Stomach (tissue), 8 donors: ENCODE measurements at regions not wholly inside any gene's neighbourhood (a gene's known extent, or its start where the extent isn't known, plus 50 kb on each side); places are given as distances from the start of the nearest gene placed in this dataset.

Experiments used
- DNase-seq, 2 donors: peaks; one replicate each; pipeline versions ENCODE4 v3.0.0 to v3.0.0-alpha.2; 2013 to 2019
- H3K27ac ChIP-seq, 5 donors: fragments of 200-600 bp in 4 of 5; sonication (generic) in 4 of 5; one replicate each; pipeline ENCODE4 v1.5.1; 2013 to 2019; ENCODE audit warnings: mild to moderate bottlenecking in 1 of 5, moderate library complexity in 1 of 5
- H3K27me3 ChIP-seq, 3 donors: fragments of 200-600 bp; sonication (generic); one replicate each; pipeline ENCODE4 v1.5.1; 2017 to 2019; ENCODE audit warnings: mixed run types in 1 of 3
- H3K36me3 ChIP-seq, 4 donors: fragments of 200-600 bp; sonication (generic); 1 replicate in 3 of 4; 2 replicates in 1 of 4; pipeline ENCODE4 v1.5.1; 2016 to 2019
- H3K4me1 ChIP-seq, 4 donors: fragments of 200-600 bp; sonication (generic); one replicate each; pipeline ENCODE4 v1.5.1; 2016 to 2019
- H3K4me3 ChIP-seq, 4 donors: fragments of 200-600 bp; sonication (generic) in 3 of 4; one replicate each; pipeline ENCODE4 v1.5.1; 2016 to 2019; ENCODE audit warnings: mild to moderate bottlenecking in 1 of 4
- H3K9me3 ChIP-seq, 4 donors: fragments of 200-600 bp; sonication (generic); one replicate each; pipeline ENCODE4 v1.5.1; 2016 to 2019
- EP300 ChIP-seq: sonication (generic); formaldehyde crosslinking; IDR thresholded peaks from one replicate; pipeline ENCODE4 v1.6.1; 2017; ENCODE audit warnings: antibody characterized with exemption
- POLR2A ChIP-seq, 4 donors: fragments of 450-650 bp; IDR thresholded peaks; one replicate each; pipeline ENCODE4 v1.6.1; 2016; ENCODE audit warnings: antibody characterized with exemption in 4 of 4, control low read depth in 2 of 4, mild to moderate bottlenecking in 1 of 4, moderate library complexity in 1 of 4
- POLR2AphosphoS5 ChIP-seq, 3 donors: sonication (generic); formaldehyde crosslinking; IDR thresholded peaks; one replicate each; pipeline ENCODE4 v1.6.1; 2016; ENCODE audit warnings: antibody characterized with exemption in 3 of 3
- whole genome bisulfite sequencing, 5 donors: extraction: QIAGEN DNeasy Blood & Tissue Kit in 3 of 5; methylation state at CpG; one replicate each; pipeline versions ENCODE4 v1.1.5 to v1.1.7; 2013 to 2018; 5-methylcytosine and 5-hydroxymethylcytosine counted together
- intact Hi-C: fragments of 100-400 bp; cut with DNase I; formaldehyde crosslinking; loops from one replicate; pipeline ENCODE4 v1.15.1; 2023; ENCODE audit warnings: low total_unique reads
- TF ChIP-seq, protein P1 (sequence below), 7 experiments: fragments of 450-650 bp in 4 of 7; fragments of 200-600 bp in 3 of 7; sonication (generic) in 3 of 7; IDR thresholded peaks; one replicate each; pipeline ENCODE4 v1.5.1; 2016 to 2019; ENCODE audit warnings: antibody characterized with exemption in 7 of 7, control low read depth in 2 of 7, mild to moderate bottlenecking in 1 of 7
- donor health status: healthy with polysubstance abuse.
- donor health status: Bipolar disorder and iron deficiency.
- donor health status: healthy.

DNA sequence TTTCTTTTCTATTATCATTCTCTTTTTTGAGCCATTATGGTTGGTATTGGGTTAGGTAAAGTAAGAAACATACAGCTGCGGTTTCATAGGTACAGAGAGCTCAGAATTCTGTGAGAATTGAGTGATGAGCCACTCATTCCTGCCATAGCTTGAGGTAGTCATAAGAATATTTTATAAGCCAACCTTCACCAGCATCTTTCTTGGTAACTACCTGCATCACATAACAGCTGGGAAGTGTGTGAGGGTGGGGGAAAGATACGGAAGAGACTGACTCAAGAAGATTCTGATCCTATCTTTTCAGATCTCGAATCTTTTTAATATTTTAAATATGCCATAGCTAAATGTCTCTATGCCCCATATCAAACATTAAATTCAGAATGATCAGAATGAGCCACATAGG is 313.8 kb upstream of the DDX18 start:
- Histone ChIP-seq H3K27me3 (no peaks in the 10 kb centered on the region), H3K27ac (no peak overlapping the region), H3K4me3 (no peak overlapping the region), H3K9me3 (peaks cover 0 to 6% (median 0%) of the 10 kb centered on the region in 4 donors), H3K4me1 (no peaks in the 10 kb centered on the region), H3K36me3 (no peaks in the 10 kb centered on the region)
- DNase-seq = no peak
- TF ChIP-seq EP300 = no peak
- 72 to 86% (median 85%) methylated on average over 3 of the region's 3 CpGs for WGBS, 5 donors
- intact Hi-C loops = no loop called here

DNA sequence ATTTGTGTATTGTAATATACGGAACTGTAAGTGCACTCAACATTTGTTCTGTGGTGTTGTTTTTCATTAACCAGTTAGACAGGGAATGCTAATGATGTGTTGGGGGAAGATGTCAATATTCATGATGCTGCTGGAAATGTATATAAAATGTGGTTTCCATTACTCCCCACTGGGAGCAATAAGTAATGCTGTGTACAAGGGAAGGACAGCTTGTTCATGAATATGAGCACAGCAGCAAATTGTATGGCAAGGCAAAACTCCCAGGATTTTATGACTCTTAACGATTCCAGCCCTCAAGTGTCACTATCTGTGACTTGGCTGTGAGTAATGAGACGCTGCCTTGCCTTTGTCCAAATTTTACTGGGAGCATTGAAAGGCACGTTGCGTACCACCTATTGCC is 312.4 kb upstream of the DDX18 start:
- TF ChIP-seq POLR2AphosphoS5 (IDR thresholded peaks at IDR 0.05) (no peak), POLR2A (IDR thresholded peaks at IDR 0.05) (no peak), EP300 (no peak)
- TF ChIP-seq, protein P1, sequence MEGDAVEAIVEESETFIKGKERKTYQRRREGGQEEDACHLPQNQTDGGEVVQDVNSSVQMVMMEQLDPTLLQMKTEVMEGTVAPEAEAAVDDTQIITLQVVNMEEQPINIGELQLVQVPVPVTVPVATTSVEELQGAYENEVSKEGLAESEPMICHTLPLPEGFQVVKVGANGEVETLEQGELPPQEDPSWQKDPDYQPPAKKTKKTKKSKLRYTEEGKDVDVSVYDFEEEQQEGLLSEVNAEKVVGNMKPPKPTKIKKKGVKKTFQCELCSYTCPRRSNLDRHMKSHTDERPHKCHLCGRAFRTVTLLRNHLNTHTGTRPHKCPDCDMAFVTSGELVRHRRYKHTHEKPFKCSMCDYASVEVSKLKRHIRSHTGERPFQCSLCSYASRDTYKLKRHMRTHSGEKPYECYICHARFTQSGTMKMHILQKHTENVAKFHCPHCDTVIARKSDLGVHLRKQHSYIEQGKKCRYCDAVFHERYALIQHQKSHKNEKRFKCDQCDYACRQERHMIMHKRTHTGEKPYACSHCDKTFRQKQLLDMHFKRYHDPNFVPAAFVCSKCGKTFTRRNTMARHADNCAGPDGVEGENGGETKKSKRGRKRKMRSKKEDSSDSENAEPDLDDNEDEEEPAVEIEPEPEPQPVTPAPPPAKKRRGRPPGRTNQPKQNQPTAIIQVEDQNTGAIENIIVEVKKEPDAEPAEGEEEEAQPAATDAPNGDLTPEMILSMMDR (IDR thresholded peaks at IDR 0.05) = no peak
- Histone ChIP-seq H3K27ac (no peak overlapping the region), H3K9me3 (peaks cover 0 to 6% (median 0%) of the 10 kb centered on the region in 4 donors), H3K36me3 (no peaks in the 10 kb centered on the region), H3K4me3 (no peak overlapping the region), H3K27me3 (no peaks in the 10 kb centered on the region), H3K4me1 (no peaks in the 10 kb centered on the region)
- no peak for DNase-seq
- 60 to 67% (median 64%) methylated on average over 5 of the region's 5 CpGs for WGBS, 5 donors
- intact Hi-C loops = no loop called here

GRCh38 chr2:117512307-117512706 is 302.2 kb upstream of the DDX18 start:
- DNase-seq = no peak
- Histone ChIP-seq H3K4me3 (no peak overlapping the region), H3K27me3 (no peaks in the 10 kb centered on the region), H3K4me1 (no peaks in the 10 kb centered on the region), H3K27ac (no peak overlapping the region), H3K9me3 (no peaks in the 10 kb centered on the region), H3K36me3 (no peaks in the 10 kb centered on the region)
- 83 to 94% (median 85%) methylated on average over 2 of the region's 2 CpGs for WGBS, 5 donors
- TF ChIP-seq POLR2AphosphoS5 (IDR thresholded peaks at IDR 0.05) = no peak
- no peak for TF ChIP-seq EP300
- TF ChIP-seq POLR2A (IDR thresholded peaks at IDR 0.05) = no peak
- TF ChIP-seq, protein P1 (IDR thresholded peaks at IDR 0.05) = no peak
- intact Hi-C loops = no loop called here

DNA sequence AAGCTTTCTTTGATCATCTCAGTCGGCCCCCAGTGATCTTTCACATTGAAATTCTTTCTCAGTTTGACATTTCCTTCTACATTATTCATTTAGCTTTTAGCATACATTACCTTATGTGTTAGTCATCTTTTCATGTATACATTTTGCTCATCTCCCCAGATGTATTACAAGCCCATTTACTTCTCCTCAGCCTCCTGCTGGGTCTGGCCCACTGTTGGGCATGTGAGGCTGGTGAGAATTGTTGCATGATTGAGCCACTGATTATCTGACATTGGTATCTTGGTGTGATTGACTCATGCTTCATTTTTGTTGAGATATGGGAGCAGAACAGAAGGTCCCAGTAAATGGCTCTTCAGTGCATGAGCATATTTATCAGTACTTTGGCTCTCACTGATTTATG is 300.1 kb upstream of the DDX18 start:
- WGBS, 5 donors = 63 to 76% (median 68%) methylated on average over 1 of the region's 1 CpG
- Histone ChIP-seq H3K4me1 (no peaks in the 10 kb centered on the region), H3K4me3 (no peak overlapping the region), H3K9me3 (no peaks in the 10 kb centered on the region), H3K27ac (no peak overlapping the region), H3K27me3 (no peaks in the 10 kb centered on the region), H3K36me3 (no peaks in the 10 kb centered on the region)
- DNase-seq = no peak
- intact Hi-C loops = no loop called here
- TF ChIP-seq EP300 (no peak), POLR2AphosphoS5 (IDR thresholded peaks at IDR 0.05) (no peak), POLR2A (IDR thresholded peaks at IDR 0.05) (no peak)
- TF ChIP-seq, protein P1 (IDR thresholded peaks at IDR 0.05) = no peak

DNA sequence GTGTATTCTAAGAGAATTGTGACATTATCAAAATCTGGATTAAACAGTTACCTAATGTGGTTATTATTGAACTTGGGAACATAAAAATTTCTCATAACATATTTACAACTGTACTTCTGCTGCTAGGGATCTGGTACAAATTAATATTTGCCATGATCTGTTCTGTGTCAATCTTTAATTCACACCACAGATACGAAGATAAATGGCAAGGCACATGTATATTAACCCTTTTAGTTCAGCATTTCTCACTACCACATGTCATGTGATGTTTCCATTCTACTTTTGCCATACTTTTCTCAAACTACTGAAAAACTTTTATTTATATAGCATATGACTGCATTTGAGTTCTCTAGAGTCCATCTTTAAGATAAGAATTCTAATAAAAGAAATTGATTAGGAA is 295.3 kb upstream of the DDX18 start:
- intact Hi-C loops = no loop called here
- H3K4me3 ChIP-seq = no peak overlapping the region
- H3K36me3 ChIP-seq = no peaks in the 10 kb centered on the region
- no peak for DNase-seq
- H3K27me3 ChIP-seq = no peaks in the 10 kb centered on the region
- peaks cover 0 to 7% (median 4%) of the 10 kb centered on the region in 4 donors for H3K4me1 ChIP-seq
- 6 to 25% (median 21%) methylated on average over 1 of the region's 1 CpG for WGBS, 5 donors
- H3K27ac ChIP-seq = no peak overlapping the region
- H3K9me3 ChIP-seq = no peaks in the 10 kb centered on the region
- no peak for TF ChIP-seq POLR2A (IDR thresholded peaks at IDR 0.05)
- TF ChIP-seq, protein P1 (IDR thresholded peaks at IDR 0.05) = no peak
- TF ChIP-seq POLR2AphosphoS5 (IDR thresholded peaks at IDR 0.05) = no peak
- TF ChIP-seq EP300 = no peak
